Stomach (tissue), 8 donors: ENCODE measurements at regions not wholly inside any gene's neighbourhood (a gene's known extent, or its start where the extent isn't known, plus 50 kb on each side); places are given as distances from the start of the nearest gene placed in this dataset.

Source experiments
- DNase-seq, 2 donors: peaks; one replicate each; pipeline versions ENCODE4 v3.0.0 to v3.0.0-alpha.2; 2013 to 2019
- H3K27ac ChIP-seq, 5 donors: fragments of 200-600 bp in 4 of 5; sonication (generic) in 4 of 5; one replicate each; pipeline ENCODE4 v1.5.1; 2013 to 2019; ENCODE audit warnings: mild to moderate bottlenecking in 1 of 5, moderate library complexity in 1 of 5
- H3K27me3 ChIP-seq, 3 donors: fragments of 200-600 bp; sonication (generic); one replicate each; pipeline ENCODE4 v1.5.1; 2017 to 2019; ENCODE audit warnings: mixed run types in 1 of 3
- H3K36me3 ChIP-seq, 4 donors: fragments of 200-600 bp; sonication (generic); 1 replicate in 3 of 4; 2 replicates in 1 of 4; pipeline ENCODE4 v1.5.1; 2016 to 2019
- H3K4me1 ChIP-seq, 4 donors: fragments of 200-600 bp; sonication (generic); one replicate each; pipeline ENCODE4 v1.5.1; 2016 to 2019
- H3K4me3 ChIP-seq, 4 donors: fragments of 200-600 bp; sonication (generic) in 3 of 4; one replicate each; pipeline ENCODE4 v1.5.1; 2016 to 2019; ENCODE audit warnings: mild to moderate bottlenecking in 1 of 4
- H3K9me3 ChIP-seq, 4 donors: fragments of 200-600 bp; sonication (generic); one replicate each; pipeline ENCODE4 v1.5.1; 2016 to 2019
- CTCF ChIP-seq, 7 experiments: fragments of 450-650 bp in 4 of 7; fragments of 200-600 bp in 3 of 7; sonication (generic) in 3 of 7; IDR thresholded peaks; one replicate each; pipeline ENCODE4 v1.5.1; 2016 to 2019; ENCODE audit warnings: antibody characterized with exemption in 7 of 7, control low read depth in 2 of 7, mild to moderate bottlenecking in 1 of 7
- EP300 ChIP-seq: sonication (generic); formaldehyde crosslinking; IDR thresholded peaks from one replicate; pipeline ENCODE4 v1.6.1; 2017; ENCODE audit warnings: antibody characterized with exemption
- POLR2A ChIP-seq, 4 donors: fragments of 450-650 bp; IDR thresholded peaks; one replicate each; pipeline ENCODE4 v1.6.1; 2016; ENCODE audit warnings: antibody characterized with exemption in 4 of 4, control low read depth in 2 of 4, mild to moderate bottlenecking in 1 of 4, moderate library complexity in 1 of 4
- POLR2AphosphoS5 ChIP-seq, 3 donors: sonication (generic); formaldehyde crosslinking; IDR thresholded peaks; one replicate each; pipeline ENCODE4 v1.6.1; 2016; ENCODE audit warnings: antibody characterized with exemption in 3 of 3
- WGBS, 5 donors: extraction: QIAGEN DNeasy Blood & Tissue Kit in 3 of 5; methylation state at CpG; one replicate each; pipeline versions ENCODE4 v1.1.5 to v1.1.7; 2013 to 2018; 5-methylcytosine and 5-hydroxymethylcytosine counted together
- intact Hi-C: fragments of 100-400 bp; cut with DNase I; formaldehyde crosslinking; loops from one replicate; pipeline ENCODE4 v1.15.1; 2023; ENCODE audit warnings: low total_unique reads
- donor health status: healthy with polysubstance abuse.
- donor health status: Bipolar disorder and iron deficiency.
- donor health status: healthy.

GRCh38 chr6:165847407-165848085 is 184.5 kb upstream of the PDE10A start:
- peak; percentile 60 to 63 for DNase-seq
- TF ChIP-seq POLR2AphosphoS5 (IDR thresholded peaks at IDR 0.05) (no peak), CTCF (IDR thresholded peaks at IDR 0.05) (no peak), POLR2A (IDR thresholded peaks at IDR 0.05) (no peak), EP300 (no peak)
- peaks cover 4 to 22% (median 12%) of the 10 kb centered on the region in 4 donors for H3K4me1 ChIP-seq
- 32 to 55% (median 42%) methylated on average over 14 of the region's 14 CpGs for WGBS, 5 donors
- peak overlapping the region in 1 of 5 donors; percentile 52 for H3K27ac ChIP-seq
- H3K36me3 ChIP-seq: no peaks in the 10 kb centered on the region
- peaks cover 0 to 37% (median 0%) of the 10 kb centered on the region in 3 donors for H3K27me3 ChIP-seq
- H3K4me3 ChIP-seq: peak overlapping the region in 3 of 4 donors; percentile 7 to 22 (median 17)
- H3K9me3 ChIP-seq: no peaks in the 10 kb centered on the region
- intact Hi-C loops: no loop called here

DNA sequence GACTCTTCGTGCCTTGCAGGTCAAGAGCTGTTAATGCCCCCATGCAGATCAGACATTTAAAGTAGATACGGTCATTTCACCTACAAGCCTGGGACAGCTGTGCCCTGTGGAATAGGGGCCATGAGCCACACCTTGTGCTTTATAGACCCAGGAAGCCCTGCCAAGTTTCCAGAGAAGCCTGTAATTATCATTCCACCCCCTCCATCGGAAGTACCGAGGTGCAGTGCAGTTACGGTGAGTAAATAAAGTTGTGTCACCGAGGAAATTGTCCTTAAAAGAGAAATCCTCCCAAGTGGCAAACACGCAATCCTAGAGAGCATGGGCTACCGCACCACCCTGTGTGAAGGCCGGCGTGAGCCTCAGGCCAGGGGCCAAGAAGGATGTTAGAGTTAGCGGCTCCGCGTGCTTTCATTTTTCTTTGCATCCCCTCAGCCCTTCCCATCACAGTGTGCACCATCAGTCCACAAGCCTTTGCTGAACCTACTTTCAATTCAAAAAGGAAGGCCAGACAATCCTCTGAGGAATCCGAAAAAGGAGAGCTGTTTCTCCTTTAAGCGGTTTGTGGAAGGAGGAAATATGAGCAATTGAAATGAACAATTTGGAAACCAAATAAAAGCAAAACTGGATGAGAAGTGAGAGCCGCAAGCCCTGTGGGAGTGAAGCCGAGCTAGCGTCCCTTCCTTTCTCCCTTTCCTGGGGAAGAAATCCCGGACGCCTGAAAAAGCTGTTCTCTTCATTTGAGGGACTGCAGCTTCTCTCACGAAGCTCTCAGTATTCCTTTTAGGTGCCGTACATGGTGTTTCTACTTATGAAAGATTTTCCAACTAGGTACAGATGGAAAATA is 183.3 kb upstream of the PDE10A start:
- intact Hi-C loops: no loop called here
- Histone ChIP-seq H3K4me1 (peaks cover 4 to 22% (median 12%) of the 10 kb centered on the region in 4 donors), H3K9me3 (no peaks in the 10 kb centered on the region), H3K36me3 (no peaks in the 10 kb centered on the region), H3K27ac (peak overlapping the region in 1 of 5 donors; percentile 52), H3K4me3 (peak overlapping the region; percentile 15 to 22 (median 16)), H3K27me3 (peaks cover 0 to 30% (median 0%) of the 10 kb centered on the region in 3 donors)
- TF ChIP-seq CTCF (IDR thresholded peaks at IDR 0.05): no peak
- TF ChIP-seq POLR2AphosphoS5 (IDR thresholded peaks at IDR 0.05): no peak
- no peak for TF ChIP-seq POLR2A (IDR thresholded peaks at IDR 0.05)
- TF ChIP-seq EP300: no peak
- 55 to 68% (median 64%) methylated on average over 22 of the region's 22 CpGs for WGBS, 5 donors
- DNase-seq: no peak

DNA sequence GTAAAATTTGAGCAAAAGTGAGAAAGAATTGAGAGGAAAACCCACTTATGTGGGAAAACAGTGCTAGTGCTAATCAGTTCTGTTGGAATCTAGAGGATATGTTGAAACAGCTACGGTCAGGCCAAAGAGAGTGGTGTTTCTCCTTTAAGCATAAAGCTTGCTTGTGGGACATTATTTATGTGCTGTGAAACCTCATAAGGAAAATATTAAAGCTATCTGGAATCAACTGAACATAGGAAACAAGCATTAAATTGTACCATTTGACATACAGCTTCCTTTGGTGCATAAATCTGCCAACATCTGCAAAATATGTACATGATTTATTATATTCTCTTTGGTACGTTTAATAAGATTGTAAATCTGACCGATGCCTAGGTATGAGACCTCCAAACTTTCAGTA is 182.5 kb upstream of the PDE10A start:
- no peak overlapping the region for H3K27ac ChIP-seq
- no peak for TF ChIP-seq POLR2A (IDR thresholded peaks at IDR 0.05)
- no peak for TF ChIP-seq EP300
- TF ChIP-seq CTCF (IDR thresholded peaks at IDR 0.05): no peak
- TF ChIP-seq POLR2AphosphoS5 (IDR thresholded peaks at IDR 0.05): no peak
- H3K27me3 ChIP-seq: peaks cover 0 to 30% (median 0%) of the 10 kb centered on the region in 3 donors
- no peaks in the 10 kb centered on the region for H3K36me3 ChIP-seq
- H3K4me3 ChIP-seq: no peak overlapping the region
- intact Hi-C loops: no loop called here
- H3K4me1 ChIP-seq: peaks cover 4 to 22% (median 12%) of the 10 kb centered on the region in 4 donors
- no peaks in the 10 kb centered on the region for H3K9me3 ChIP-seq
- 67 to 80% (median 74%) methylated on average over 3 of the region's 3 CpGs for WGBS, 5 donors
- DNase-seq: peak in 1 of 2 donors; percentile 48

DNA sequence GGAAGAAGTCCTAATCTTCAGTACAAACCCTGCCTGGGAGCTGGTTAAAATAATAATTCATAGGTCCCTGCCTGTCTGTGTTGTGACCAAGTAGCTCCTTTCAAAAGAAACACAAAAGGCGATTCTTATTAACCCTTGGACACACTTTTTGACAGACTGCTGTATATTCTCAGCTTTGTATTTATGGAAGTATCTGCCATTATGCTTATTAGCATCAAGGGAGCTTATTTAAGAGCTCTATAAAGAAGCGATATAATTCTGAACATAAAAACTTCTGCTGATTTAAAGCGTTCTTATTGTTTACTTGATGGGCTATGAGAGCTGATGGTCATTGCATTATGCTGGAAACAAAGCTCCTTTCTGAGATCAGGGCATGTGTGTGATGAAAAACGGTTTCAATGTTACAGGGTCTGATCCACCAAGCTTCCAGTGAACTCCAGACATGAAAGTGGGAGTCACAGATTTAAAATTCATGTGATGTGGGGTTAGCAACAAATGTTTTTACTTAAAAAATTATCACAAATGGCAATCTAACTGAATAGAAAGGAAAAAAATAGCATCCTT is 181.8 kb upstream of the PDE10A start:
- Histone ChIP-seq H3K36me3 (no peaks in the 10 kb centered on the region), H3K27me3 (peaks cover 0 to 26% (median 0%) of the 10 kb centered on the region in 3 donors), H3K27ac (no peak overlapping the region), H3K4me3 (no peak overlapping the region), H3K9me3 (no peaks in the 10 kb centered on the region), H3K4me1 (peaks cover 0 to 16% (median 7%) of the 10 kb centered on the region in 4 donors)
- 70 to 81% (median 80%) methylated on average over 4 of the region's 4 CpGs for WGBS, 5 donors
- DNase-seq: no peak
- no peak for TF ChIP-seq CTCF (IDR thresholded peaks at IDR 0.05)
- TF ChIP-seq EP300: no peak
- TF ChIP-seq POLR2A (IDR thresholded peaks at IDR 0.05): no peak
- TF ChIP-seq POLR2AphosphoS5 (IDR thresholded peaks at IDR 0.05): no peak
- intact Hi-C loops: no loop called here
